Thyroid gland (tissue), 4 donors: ENCODE measurements at regions not wholly inside any gene's neighbourhood (a gene's known extent, or its start where the extent isn't known, plus 50 kb on each side); places are given as distances from the start of the nearest gene placed in this dataset.

Experiments
- CTCF ChIP-seq, 6 experiments: fragments of 200-600 bp in 3 of 6; fragments of 450-650 bp in 3 of 6; sonication (generic) in 3 of 6; IDR thresholded peaks; one replicate each; pipeline ENCODE4 v1.5.1; 2016 to 2019; ENCODE audit warnings: antibody characterized with exemption in 6 of 6, mild to moderate bottlenecking in 2 of 6, inconsistent platforms in 1 of 6, moderate library complexity in 1 of 6
- POLR2A ChIP-seq, 2 donors: fragments of 450-650 bp; IDR thresholded peaks; one replicate each; pipeline ENCODE4 v1.6.1; 2017; ENCODE audit warnings: antibody characterized with exemption in 2 of 2, mild to moderate bottlenecking in 2 of 2, moderate library complexity in 1 of 2

GRCh38 chr5:138637256-138637655 is 62.1 kb upstream of the HSPA9 start:
- TF ChIP-seq CTCF (IDR thresholded peaks at IDR 0.05) (no peak), POLR2A (IDR thresholded peaks at IDR 0.05) (no peak)
